Skin epidermis (tissue), 12 donors: ENCODE measurements at regions not wholly inside any gene's neighbourhood (a gene's known extent, or its start where the extent isn't known, plus 50 kb on each side); places are given as distances from the start of the nearest gene placed in this dataset.
"Not testable (repeated sequence)": the region's sequence is repeated elsewhere in the genome, so short reads cannot be mapped to it uniquely, and the experiment has no call there.

Experiments
- H3K27ac ChIP-seq, 21 experiments: fragments of 200-600 bp; sonication (generic) in 11 of 21; one replicate each; pipeline ENCODE4 v1.5.0; 2020; ENCODE audit warnings: mild to moderate bottlenecking in 3 of 21, inconsistent platforms in 2 of 21, moderate library complexity in 2 of 21
- H3K4me3 ChIP-seq, 7 experiments: fragments of 200-600 bp; sonication (generic) in 2 of 7; one replicate each; pipeline ENCODE4 v1.5.0; 2020; ENCODE audit warnings: inconsistent platforms in 2 of 7, mild to moderate bottlenecking in 2 of 7, moderate library complexity in 1 of 7

DNA sequence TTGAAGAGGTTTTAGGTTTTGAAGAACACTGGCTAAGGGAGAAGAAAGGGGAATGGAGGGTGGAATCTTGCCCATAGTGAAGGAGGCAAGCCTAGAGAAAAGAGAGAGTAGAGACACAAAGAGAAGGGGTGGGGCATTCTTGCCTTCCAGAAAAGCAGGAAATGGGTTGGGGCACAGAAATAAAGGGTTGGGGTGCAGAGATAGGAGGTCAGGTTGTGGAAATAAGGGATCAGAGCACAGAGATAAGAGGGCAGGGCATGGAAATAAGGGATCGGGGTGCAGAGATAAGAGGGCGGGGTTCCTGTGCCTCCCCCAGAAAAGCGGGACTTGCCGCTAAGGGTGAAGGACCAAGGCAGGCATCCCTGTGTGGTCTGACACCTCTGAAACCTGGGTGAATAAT, 69.9 kb downstream of the ALG1L2 start:
- not testable (repeated sequence) for H3K4me3 ChIP-seq, H3K27ac ChIP-seq

DNA sequence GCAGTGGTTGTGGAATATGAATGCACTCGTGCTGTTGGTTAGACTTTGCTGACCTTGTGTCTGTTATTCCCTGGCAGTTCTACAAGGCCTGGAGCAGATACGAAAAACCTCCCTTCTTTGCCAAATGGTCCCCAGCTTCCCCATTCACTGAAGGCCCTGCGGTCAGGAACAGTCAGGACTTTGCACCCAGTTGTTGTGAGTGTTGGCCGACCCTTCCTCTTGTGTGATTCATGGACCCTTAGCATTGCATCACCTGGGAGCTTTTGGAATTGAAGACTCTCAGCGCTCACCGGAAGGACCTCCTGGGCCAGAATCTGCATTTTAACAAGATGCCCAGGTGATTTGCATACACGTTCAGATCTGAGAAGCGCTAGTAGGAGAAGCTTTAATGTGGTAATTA, 71.6 kb downstream of the ALG1L2 start:
- not testable (repeated sequence) for H3K27ac ChIP-seq, H3K4me3 ChIP-seq

DNA sequence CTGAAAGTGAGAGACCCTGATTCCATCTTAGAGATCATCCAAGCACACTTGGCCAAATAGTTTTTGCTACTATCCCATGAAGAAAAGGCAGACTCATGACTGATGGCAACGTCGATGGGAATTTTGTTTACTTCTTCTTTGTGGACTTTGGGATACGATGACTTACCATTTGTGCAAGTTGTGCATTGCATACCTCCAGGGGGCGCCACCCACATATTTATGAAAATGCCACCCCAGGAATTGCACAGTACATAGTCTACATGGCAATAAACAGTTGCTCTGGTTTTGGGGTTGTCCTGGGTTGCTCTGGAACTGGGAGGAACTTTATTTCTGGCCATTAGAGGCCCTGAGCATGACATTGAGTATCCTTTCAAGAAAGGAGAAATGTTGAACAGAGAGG, 73.8 kb downstream of the ALG1L2 start:
- not testable (repeated sequence) for H3K27ac ChIP-seq

GRCh38 chr3:130166856-130167255, 85.2 kb downstream of the ALG1L2 start:
- H3K4me3 ChIP-seq, H3K27ac ChIP-seq: not testable (repeated sequence)

More for the DNA sequence above, 73.8 kb downstream of the ALG1L2 start:
- not testable (repeated sequence) for H3K4me3 ChIP-seq

GRCh38 chr3:130175195-130175594, 93.6 kb downstream of the ALG1L2 start:
- not testable (repeated sequence) for H3K4me3 ChIP-seq, H3K27ac ChIP-seq

GRCh38 chr3:130176476-130177256, 95.0 kb downstream of the ALG1L2 start:
- H3K4me3 ChIP-seq = not testable (repeated sequence)

GRCh38 chr3:130178835-130179234, 97.2 kb downstream of the ALG1L2 start:
- H3K4me3 ChIP-seq = not testable (repeated sequence)
- peak overlapping the region in 5 of 21 experiments; percentile 21 to 80 (median 52) for H3K27ac ChIP-seq

More at GRCh38 chr3:130176476-130177256, 95.0 kb downstream of the ALG1L2 start:
- H3K27ac ChIP-seq = not testable (repeated sequence)

- H3K4me3 ChIP-seq = peak overlapping the region in 4 of 7 experiments; percentile 6 to 24 (median 12)
- peak overlapping the region in 12 of 21 experiments; percentile 4 to 80 (median 44) for H3K27ac ChIP-seq
Observed at GRCh38 chr3:130179353-130179970, 97.8 kb downstream of the ALG1L2 start.

DNA sequence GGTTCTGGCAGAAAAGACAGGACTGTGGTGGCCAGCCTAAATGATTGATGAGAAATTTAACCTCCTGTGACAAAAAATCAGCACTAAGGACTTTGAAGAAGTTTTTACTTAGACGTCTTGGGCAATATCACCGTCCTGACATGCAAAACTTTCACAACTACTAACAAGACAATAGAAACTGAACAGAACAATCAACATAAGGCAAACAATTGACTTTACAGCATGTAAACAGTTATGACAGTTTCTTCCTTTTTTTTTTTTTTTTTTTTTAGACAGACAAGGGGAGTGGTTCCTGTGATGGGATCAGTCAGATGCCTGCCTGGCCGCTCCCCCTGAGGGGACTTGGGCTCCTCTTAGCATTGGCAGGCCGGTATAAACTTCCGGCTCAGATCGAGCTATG, 100.8 kb downstream of the ALG1L2 start:
- not testable (repeated sequence) for H3K4me3 ChIP-seq, H3K27ac ChIP-seq

GRCh38 chr3:130183689-130184088, 102.1 kb downstream of the ALG1L2 start:
- H3K4me3 ChIP-seq, H3K27ac ChIP-seq: not testable (repeated sequence)

DNA sequence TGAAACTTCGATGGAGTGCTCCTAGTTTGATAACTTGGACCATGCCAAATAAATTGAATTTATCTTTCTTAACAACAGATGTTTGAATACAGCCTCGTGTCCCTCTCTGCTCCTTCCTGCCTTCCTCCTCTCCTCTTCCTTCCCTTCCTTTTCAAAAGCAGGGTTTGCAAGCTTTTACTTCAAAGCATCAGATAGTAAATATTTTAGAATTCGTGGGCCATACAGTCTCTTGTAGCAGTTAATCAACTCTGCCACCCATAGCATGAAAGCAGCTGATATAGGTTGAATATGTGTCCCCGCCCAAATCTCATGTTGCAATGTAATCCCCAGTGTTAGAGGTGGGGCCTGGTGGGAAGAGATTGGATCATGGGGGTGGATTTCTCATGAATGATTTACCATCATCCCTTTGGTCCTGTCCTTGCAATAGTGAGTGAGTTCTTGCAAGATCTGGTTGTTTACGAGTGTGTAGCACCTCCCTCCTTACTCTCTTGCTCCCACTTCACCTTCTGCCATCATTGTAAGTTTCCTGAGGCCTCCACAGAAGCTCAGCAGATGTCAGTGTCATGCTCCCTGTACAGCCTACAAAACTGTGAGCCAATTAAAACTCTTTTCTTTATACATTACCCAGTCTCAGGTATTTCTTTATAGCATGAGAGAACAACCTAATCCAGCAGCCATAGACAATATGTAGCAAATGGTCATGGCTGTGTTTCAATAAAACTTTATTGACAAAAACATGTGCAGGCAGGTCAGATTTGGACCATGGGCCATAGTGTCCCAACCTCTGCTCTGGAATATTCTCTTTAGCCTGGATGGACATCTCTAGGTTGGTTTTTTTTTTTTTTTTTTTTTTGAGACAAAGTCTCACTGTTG, 102.8 kb downstream of the ALG1L2 start:
- H3K27ac ChIP-seq, H3K4me3 ChIP-seq: not testable (repeated sequence)

- H3K4me3 ChIP-seq, H3K27ac ChIP-seq: not testable (repeated sequence)
Observed at GRCh38 chr3:130201272-130201671, 119.6 kb downstream of the ALG1L2 start.

- H3K27ac ChIP-seq, H3K4me3 ChIP-seq: not testable (repeated sequence)
Observed at GRCh38 chr3:130203633-130204032, 122.0 kb downstream of the ALG1L2 start.

GRCh38 chr3:130227540-130227939, 117.9 kb upstream of the COL6A5 start:
- Histone ChIP-seq H3K4me3 (no peak overlapping the region), H3K27ac (no peak overlapping the region)

- no peak overlapping the region for H3K27ac ChIP-seq
Observed at GRCh38 chr3:130242850-130243569, 102.5 kb upstream of the COL6A5 start.

GRCh38 chr3:130243808-130244207, 101.7 kb upstream of the COL6A5 start:
- no peak overlapping the region for H3K27ac ChIP-seq
- H3K4me3 ChIP-seq = no peak overlapping the region

More at GRCh38 chr3:130242850-130243569, 102.5 kb upstream of the COL6A5 start:
- H3K4me3 ChIP-seq = no peak overlapping the region

GRCh38 chr3:130250982-130251381, 94.5 kb upstream of the COL6A5 start:
- H3K4me3 ChIP-seq = no peak overlapping the region
- no peak overlapping the region for H3K27ac ChIP-seq

- Histone ChIP-seq H3K4me3 (no peak overlapping the region), H3K27ac (no peak overlapping the region)
Observed at GRCh38 chr3:130255442-130255841, 90.0 kb upstream of the COL6A5 start.

DNA sequence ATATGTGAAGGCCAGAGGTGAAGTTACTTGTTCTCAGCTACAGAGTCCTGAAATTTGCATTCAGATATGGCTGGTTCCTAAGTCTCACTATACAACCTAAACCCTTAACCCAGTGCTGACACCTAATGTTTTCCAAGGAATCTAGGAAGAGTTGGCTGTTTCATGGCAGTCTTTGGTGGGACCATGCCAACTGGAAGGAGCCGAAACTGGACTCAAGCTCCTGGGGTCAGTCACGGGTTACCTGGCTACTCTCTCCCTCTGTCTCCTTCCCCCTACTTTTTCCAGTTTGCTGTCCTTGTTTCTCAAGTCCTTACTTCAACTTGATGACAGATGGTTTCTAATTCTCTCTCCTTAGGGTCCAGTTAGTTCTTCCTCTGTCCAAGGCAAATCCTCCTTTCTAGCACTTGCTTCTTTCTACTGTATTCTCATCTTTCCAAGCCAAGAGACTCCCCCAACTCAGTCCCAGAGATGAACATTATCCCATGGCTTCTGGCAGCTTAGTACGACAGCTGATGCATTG, 88.6 kb upstream of the COL6A5 start:
- no peak overlapping the region for H3K27ac ChIP-seq
- no peak overlapping the region for H3K4me3 ChIP-seq
